SK-N-SH (cell line): ENCODE measurements at regions not wholly inside any gene's neighbourhood (a gene's known extent, or its start where the extent isn't known, plus 50 kb on each side); places are given as distances from the start of the nearest gene placed in this dataset.

ENCODE experiments used
- CTCF ChIA-PET: fragments of 300-600, 350-600 bp; formaldehyde crosslinking; extraction: SDS; loops from one replicate; lab custom pipeline; 2021; lab: Yijun Ruan, JAX
- POLR2A ChIA-PET: fragments of 350-600 bp; sonication (Branson Sonifier 250); formaldehyde crosslinking; extraction: SDS; loops from one replicate; lab custom pipeline; 2020; ENCODE audit warnings: antibody characterized with exemption, inconsistent platforms; lab: Yijun Ruan, JAX
- DNase-seq: peaks from one replicate; pipeline ENCODE4 v3.0.0; 2012
- H2AFZ ChIP-seq: fragments of 200-600 bp; sonication (generic); 2 replicates; pipeline ENCODE4 v1.8.1; 2016; ENCODE audit warnings: antibody characterized with exemption, mild to moderate bottlenecking, low read depth
- H3F3A ChIP-seq: fragments of 200-600 bp; sonication (generic); replicated peaks from 2 replicates; pipeline ENCODE3; 2016; ENCODE audit warnings: antibody characterized with exemption, mild to moderate bottlenecking; ENCODE audit not compliant: insufficient read depth
- H3K27ac ChIP-seq, 2 experiments: fragments of 200-500 bp in 1 of 2; fragments of 200-600 bp in 1 of 2; sonication (Bioruptor generic) in 1 of 2; sonication (generic), shearing (Covaris generic) in 1 of 2; 2 replicates each; pipeline versions ENCODE4 v1.5.1 to v1.6.1; 2014 to 2016; ENCODE audit warnings: low read depth in 2 of 2, inconsistent platforms in 1 of 2, low read length in 1 of 2, mild to moderate bottlenecking in 1 of 2, mixed read lengths in 1 of 2
- H3K27me3 ChIP-seq: fragments of 200-600 bp; sonication (generic), shearing (Covaris generic); 2 replicates; pipeline ENCODE4 v1.6.1; 2016; ENCODE audit warnings: mixed run types; ENCODE audit not compliant: insufficient read depth
- H3K36me3 ChIP-seq, 2 experiments: fragments of 200-500 bp in 1 of 2; fragments of 200-600 bp in 1 of 2; sonication (Bioruptor generic) in 1 of 2; sonication (generic) in 1 of 2; replicated peaks in 1 of 2; 2 replicates each; pipeline versions ENCODE3 to v1.5.1; 2014 to 2016; ENCODE audit warnings: low read length in 1 of 2, mild to moderate bottlenecking in 1 of 2; ENCODE audit not compliant: insufficient read depth in 2 of 2, control insufficient read depth in 1 of 2
- H3K4me1 ChIP-seq, 2 experiments: fragments of 200-500 bp in 1 of 2; fragments of 200-600 bp in 1 of 2; sonication (Bioruptor generic) in 1 of 2; sonication (generic), shearing (Covaris generic) in 1 of 2; 2 replicates each; pipeline versions ENCODE4 v1.5.1 to v1.6.1; 2014 to 2016; ENCODE audit warnings: low read depth in 1 of 2, low read length in 1 of 2, mixed run types in 1 of 2; ENCODE audit not compliant: insufficient read depth in 2 of 2, control insufficient read depth in 1 of 2
- H3K4me2 ChIP-seq: fragments of 200-600 bp; sonication (generic), shearing (Covaris generic); 2 replicates; pipeline ENCODE4 v1.6.1; 2017; ENCODE audit warnings: mixed run types
- H3K4me3 ChIP-seq, 2 experiments: fragments of 200-500 bp in 1 of 2; fragments of 200-600 bp in 1 of 2; sonication (Bioruptor generic) in 1 of 2; sonication (generic), shearing (Covaris generic) in 1 of 2; 2 replicates each; pipeline versions ENCODE4 v1.5.1 to v1.8.1; 2014 to 2016; ENCODE audit warnings: low read depth in 2 of 2, inconsistent platforms in 1 of 2, low read length in 1 of 2, mild to moderate bottlenecking in 1 of 2, mixed read lengths in 1 of 2, moderate library complexity in 1 of 2
- H3K79me2 ChIP-seq: fragments of 200-600 bp; sonication (generic); 2 replicates; pipeline ENCODE4 v1.8.1; 2017; ENCODE audit warnings: mild to moderate bottlenecking; ENCODE audit not compliant: insufficient read depth
- H3K9ac ChIP-seq: fragments of 200-600 bp; sonication (generic); 2 replicates; pipeline ENCODE4 v1.6.1; 2017; ENCODE audit warnings: mixed run types
- H3K9me2 ChIP-seq: fragments of 200-600 bp; sonication (generic); 2 replicates; pipeline ENCODE4 v1.6.1; 2017; ENCODE audit warnings: mixed run types
- H3K9me3 ChIP-seq: fragments of 200-600 bp; sonication (generic); 2 replicates; pipeline ENCODE4 v1.6.1; 2017; ENCODE audit warnings: mixed run types, mild to moderate bottlenecking, moderate library complexity
- H4K20me1 ChIP-seq: fragments of 200-600 bp; sonication (generic); 2 replicates; pipeline ENCODE4 v1.6.1; 2017; ENCODE audit warnings: mild to moderate bottlenecking, mixed run types; ENCODE audit not compliant: insufficient read depth
- CHD2 ChIP-seq: fragments of 150-350 bp; IDR thresholded peaks from 2 replicates; pipeline ENCODE4 v1.6.1; 2018; ENCODE audit warnings: low read length; ENCODE audit not compliant: partially characterized antibody
- CTCF ChIP-seq: fragments of 200-600 bp; sonication (generic); IDR thresholded peaks from 2 replicates; pipeline ENCODE4 v1.6.1; 2017; ENCODE audit warnings: antibody characterized with exemption, mild to moderate bottlenecking, moderate library complexity
- ELF1 ChIP-seq: IDR thresholded peaks from 2 replicates; pipeline ENCODE4 v1.4.0; 2012
- FOSL2 ChIP-seq: IDR thresholded peaks from 2 replicates; pipeline ENCODE4 v1.4.0; 2012; ENCODE audit warnings: low read depth, mild to moderate bottlenecking, moderate library complexity, borderline replicate concordance
- GATA2 ChIP-seq: sonication (generic); formaldehyde crosslinking; IDR thresholded peaks from 2 replicates; pipeline ENCODE4 v1.5.0; 2020; ENCODE audit warnings: mild to moderate bottlenecking, missing genetic modification reagents
- IRF3 ChIP-seq: fragments of 150-350 bp; IDR thresholded peaks from 2 replicates; pipeline ENCODE4 v1.6.1; 2016; ENCODE audit warnings: mild to moderate bottlenecking, low read depth, low read length
- JUND ChIP-seq: IDR thresholded peaks from 2 replicates; pipeline ENCODE4 v1.4.0; 2012
- MXI1 ChIP-seq: IDR thresholded peaks from 2 replicates; pipeline ENCODE4 v1.6.1; 2012; ENCODE audit warnings: mild to moderate bottlenecking, low read depth, low read length, improper control_type of control experiment
- NRF1 ChIP-seq: IDR thresholded peaks from 2 replicates; pipeline ENCODE4 v1.6.1; 2012; ENCODE audit warnings: low read depth, mild to moderate bottlenecking, low read length
- PBX3 ChIP-seq: IDR thresholded peaks from 2 replicates; pipeline ENCODE4; 2012
- RAD21 ChIP-seq: IDR thresholded peaks from 2 replicates; pipeline ENCODE4 v1.6.1; 2012; ENCODE audit warnings: mild to moderate bottlenecking, low read length
- RCOR1 ChIP-seq: fragments of 150-350 bp; IDR thresholded peaks from 2 replicates; pipeline ENCODE4 v1.6.1; 2017; ENCODE audit warnings: antibody characterized with exemption, low read length
- USF1 ChIP-seq: IDR thresholded peaks from 2 replicates; pipeline ENCODE4 v1.4.0; 2012; ENCODE audit warnings: low read depth, borderline replicate concordance
- USF2 ChIP-seq: fragments of 150-350 bp; IDR thresholded peaks from 2 replicates; pipeline ENCODE4 v1.6.1; 2017; ENCODE audit warnings: antibody characterized with exemption, low read length, low read depth, borderline replicate concordance
- ZBTB33 ChIP-seq: IDR thresholded peaks from 2 replicates; pipeline ENCODE4 v1.4.0; 2012; ENCODE audit warnings: low read depth, borderline replicate concordance
- WGBS: methylation state at CpG from one replicate; pipeline ENCODE4 v1.1.6; 2017; ENCODE audit warnings: low lambda C conversion rate; 5-methylcytosine and 5-hydroxymethylcytosine counted together

GRCh38 chr22:47625013-47625385 is 862.5 kb downstream of the TBC1D22A start (continued):
- TF ChIP-seq CTCF (no peak), USF1 (no peak)

GRCh38 chr22:47624252-47625012 is 862.0 kb downstream of the TBC1D22A start:
- no peaks in the 10 kb centered on the region for H3K79me2 ChIP-seq
- no peak overlapping the region for H3K27ac ChIP-seq
- H3K9me3 ChIP-seq = no peaks in the 10 kb centered on the region
- no peaks in the 10 kb centered on the region for H3K9me2 ChIP-seq
- H3K4me1 ChIP-seq = no peaks in the 10 kb centered on the region
- H3K4me3 ChIP-seq = no peak overlapping the region
- no peaks in the 10 kb centered on the region for H3F3A ChIP-seq
- CTCF ChIA-PET = no interaction called here
- H3K4me2 ChIP-seq = no peak overlapping the region
- POLR2A ChIA-PET = no interaction called here
- H4K20me1 ChIP-seq = no peaks in the 10 kb centered on the region
- H2AFZ ChIP-seq = no peak overlapping the region
- TF ChIP-seq ELF1 (no peak), NRF1 (no peak), FOSL2 (no peak), GATA2 (CRISPR knock-in tag) (no peak), RAD21 (no peak), PBX3 (no peak), CHD2 (no peak), RCOR1 (no peak), USF2 (no peak), IRF3 (no peak), ZBTB33 (no peak), JUND (no peak), MXI1 (no peak)
- no peaks in the 10 kb centered on the region for H3K27me3 ChIP-seq
- WGBS = 34% methylated on average over 16 of the region's 22 CpGs
- no peaks in the 10 kb centered on the region for H3K36me3 ChIP-seq
- DNase-seq = no peak
- no peak overlapping the region for H3K9ac ChIP-seq
